ENCODE measurements at regions not wholly inside any gene's neighbourhood (a gene's known extent, or its start where the extent isn't known, plus 50 kb on each side); places are given as distances from the start of the nearest gene placed in this dataset.

- no peaks in the 10 kb centered on the region for H4K20me1 ChIP-seq (ENCODE audit: low read length)
- ChIA-PET POLR2A (ENCODE audit: unreplicated experiment) (no interaction called here), CTCF (no interaction called here)
- H3K4me3 ChIP-seq (ENCODE audit: low read length), result no peak overlapping the region
- no peak for DNase-seq
- peak; percentile 15; the same call in 1 of the 2 replicates for ATAC-seq
- H3K9me3 ChIP-seq (ENCODE audit: low read length), result no peaks in the 10 kb centered on the region
- TF ChIP-seq EZH2 (IDR thresholded peaks at IDR 0.05; ENCODE audit: low read length, unreplicated experiment) (no peak), EZH2phosphoT487 (IDR thresholded peaks at IDR 0.05; ENCODE audit: borderline replicate concordance, low read length) (no peak), CTCF (conservative IDR thresholded peaks at IDR 0.05; ENCODE audit: low read depth, low read length) (no peak)
- intact Hi-C loops (cut with micrococcal nuclease), result no loop called here
- no peaks in the 10 kb centered on the region for H3K79me2 ChIP-seq (ENCODE audit: low read length)
- peaks cover 78% of the 10 kb centered on the region for H3K27me3 ChIP-seq (ENCODE audit: low read length)
- no peaks in the 10 kb centered on the region for H3K4me1 ChIP-seq (ENCODE audit: insufficient read depth, low read length)
- no peaks in the 10 kb centered on the region for H3K36me3 ChIP-seq (ENCODE audit: low read depth, low read length)
- H2AFZ ChIP-seq (ENCODE audit: low read length), result no peak overlapping the region
- no TSS peak for BruUV-seq (replicated peaks)
- H3K27ac ChIP-seq (ENCODE audit: low read length), result no peak overlapping the region
- H3K9ac ChIP-seq (ENCODE audit: low read length), result no peak overlapping the region
- H3F3A ChIP-seq (ENCODE audit: low read length, unreplicated experiment), result no peaks in the 10 kb centered on the region
- no peak overlapping the region for H3K4me2 ChIP-seq (ENCODE audit: low read length)
- no peaks in the 10 kb centered on the region for H3K9me2 ChIP-seq (replicated peaks; ENCODE audit: low read length)
Measured at GRCh38 chr1:5730272-5731109, 261.7 kb downstream of the NPHP4 start.

GRCh38 chr1:5729636-5730145 lies 262.5 kb downstream of the NPHP4 start:
- BruUV-seq (replicated peaks), result no TSS peak
- H3K9me3 ChIP-seq (ENCODE audit: low read length), result no peaks in the 10 kb centered on the region
- H3K4me3 ChIP-seq (ENCODE audit: low read length), result no peak overlapping the region
- peaks cover 78% of the 10 kb centered on the region for H3K27me3 ChIP-seq (ENCODE audit: low read length)
- H4K20me1 ChIP-seq (ENCODE audit: low read length), result no peaks in the 10 kb centered on the region
- H3K4me1 ChIP-seq (ENCODE audit: insufficient read depth, low read length), result no peaks in the 10 kb centered on the region
- H3K9ac ChIP-seq (ENCODE audit: low read length), result no peak overlapping the region
- H3K9me2 ChIP-seq (replicated peaks; ENCODE audit: low read length), result no peaks in the 10 kb centered on the region
- no peak overlapping the region for H3K4me2 ChIP-seq (ENCODE audit: low read length)
- H2AFZ ChIP-seq (ENCODE audit: low read length), result no peak overlapping the region
- H3K36me3 ChIP-seq (ENCODE audit: low read depth, low read length), result no peaks in the 10 kb centered on the region
- H3K79me2 ChIP-seq (ENCODE audit: low read length), result no peaks in the 10 kb centered on the region
- ATAC-seq (no peak), DNase-seq (no peak)
- POLR2A ChIA-PET (ENCODE audit: unreplicated experiment), result no interaction called here
- CTCF ChIA-PET, result no interaction called here
- intact Hi-C loops (cut with micrococcal nuclease), result no loop called here
- no peak overlapping the region for H3K27ac ChIP-seq (ENCODE audit: low read length)
- TF ChIP-seq CTCF (conservative IDR thresholded peaks at IDR 0.05; ENCODE audit: low read depth, low read length) (no peak), EZH2 (IDR thresholded peaks at IDR 0.05; ENCODE audit: low read length, unreplicated experiment) (no peak), EZH2phosphoT487 (IDR thresholded peaks at IDR 0.05; ENCODE audit: borderline replicate concordance, low read length) (no peak)
- no peaks in the 10 kb centered on the region for H3F3A ChIP-seq (ENCODE audit: low read length, unreplicated experiment)
